HUDEP-2 (cell line): ENCODE measurements at regions not wholly inside any gene's neighbourhood (a gene's known extent, or its start where the extent isn't known, plus 50 kb on each side); places are given as distances from the start of the nearest gene placed in this dataset.

ENCODE experiments used
- DNase-seq, 76 experiments: peaks; one replicate each; lab custom pipeline; 2025; ENCODE audit not compliant: unreplicated experiment in 76 of 76; lab: John Stamatoyannopoulos, UW

GRCh38 chr10:94276140-94276539, 86.6 kb downstream of the NOC3L start:
- no peak for DNase-seq

- no peak for DNase-seq
Observed at GRCh38 chr10:94277450-94277849, 85.3 kb downstream of the NOC3L start.

- peak in 47 of 76 experiments; percentile 2 to 67 (median 29) for DNase-seq
Observed at GRCh38 chr10:94279835-94280709, 82.7 kb downstream of the NOC3L start.

- no peak for DNase-seq
Observed at GRCh38 chr10:94281654-94282053, 81.1 kb downstream of the NOC3L start.

- no peak for DNase-seq
Observed at GRCh38 chr10:94282369-94282768, 80.4 kb downstream of the NOC3L start.
